Lower leg skin (tissue), 4 donors: ENCODE measurements at regions not wholly inside any gene's neighbourhood (a gene's known extent, or its start where the extent isn't known, plus 50 kb on each side); places are given as distances from the start of the nearest gene placed in this dataset.

Experiments used
- DNase-seq, 2 donors: peaks; one replicate each; pipeline ENCODE4 v3.0.0-alpha.2; 2019; ENCODE audit warnings: low spot score in 2 of 2
- H3K4me3 ChIP-seq: fragments of 200-600 bp; sonication (generic); 2 replicates; pipeline ENCODE4 v1.5.1; 2017; ENCODE audit warnings: mild to moderate bottlenecking, low read depth; ENCODE audit not compliant: poor library complexity, severe bottlenecking
- CTCF ChIP-seq, 3 donors: fragments of 450-650 bp; IDR thresholded peaks; one replicate each; pipeline ENCODE4 v1.5.1; 2016; ENCODE audit warnings: antibody characterized with exemption in 3 of 3, mild to moderate bottlenecking in 3 of 3, moderate library complexity in 2 of 3
- POLR2A ChIP-seq, 2 donors: fragments of 450-650 bp; IDR thresholded peaks; one replicate each; pipeline ENCODE4 v1.6.1; 2016 to 2017; ENCODE audit warnings: antibody characterized with exemption in 2 of 2, mild to moderate bottlenecking in 1 of 2, moderate library complexity in 1 of 2
- whole genome bisulfite sequencing, 2 donors: methylation state at CpG; one replicate each; pipeline ENCODE4 v1.1.5; 2018; 5-methylcytosine and 5-hydroxymethylcytosine counted together
- intact Hi-C: fragments of 100-400 bp; cut with DNase I; formaldehyde crosslinking; loops from one replicate; pipeline ENCODE4 v1.15.0; 2023; ENCODE audit warnings: low total_unique reads

- intact Hi-C loops = no loop called here
- no peak for TF ChIP-seq POLR2A (IDR thresholded peaks at IDR 0.05)
- TF ChIP-seq CTCF (IDR thresholded peaks at IDR 0.05) = no peak
- DNase-seq = peak in 1 of 2 donors; percentile 15
- 83 to 92% methylated on average over 2 of the region's 2 CpGs for WGBS, 2 donors
- no peak overlapping the region for H3K4me3 ChIP-seq
Observed at GRCh38 chr11:79514695-79515094, 73.9 kb upstream of the TENM4 start.

DNA sequence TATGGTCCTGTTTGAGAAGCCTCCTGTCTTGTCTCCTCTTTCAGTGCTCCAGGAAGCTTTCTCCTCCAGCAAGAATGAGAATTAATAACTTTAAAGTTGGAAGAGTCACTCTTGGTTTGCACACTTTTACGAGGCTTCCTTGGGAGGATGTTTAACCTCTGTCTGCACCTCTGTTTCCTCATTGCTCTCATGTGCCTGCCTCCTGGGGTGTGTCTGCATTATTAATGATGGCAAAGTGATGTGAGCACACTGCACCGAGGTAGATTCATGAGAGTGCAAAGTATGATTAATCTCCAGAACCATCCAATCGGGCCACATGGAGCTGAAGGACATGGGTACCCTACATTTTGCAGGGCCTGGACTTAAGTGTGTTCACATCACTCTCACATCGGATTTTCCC is 73.5 kb upstream of the TENM4 start:
- 71 to 77% methylated on average over 4 of the region's 4 CpGs for WGBS, 2 donors
- peak in 1 of 2 donors; percentile 6 for DNase-seq
- no peak overlapping the region for H3K4me3 ChIP-seq
- no peak for TF ChIP-seq POLR2A (IDR thresholded peaks at IDR 0.05)
- no peak for TF ChIP-seq CTCF (IDR thresholded peaks at IDR 0.05)
- intact Hi-C loops = no loop called here

- WGBS, 2 donors = 70 to 79% methylated on average over 4 of the region's 4 CpGs
- intact Hi-C loops = no loop called here
- DNase-seq = peak in 1 of 2 donors; percentile 46
- no peak for TF ChIP-seq POLR2A (IDR thresholded peaks at IDR 0.05)
- TF ChIP-seq CTCF (IDR thresholded peaks at IDR 0.05) = no peak
- no peak overlapping the region for H3K4me3 ChIP-seq
Observed at GRCh38 chr11:79512706-79513469, 72.1 kb upstream of the TENM4 start.

DNA sequence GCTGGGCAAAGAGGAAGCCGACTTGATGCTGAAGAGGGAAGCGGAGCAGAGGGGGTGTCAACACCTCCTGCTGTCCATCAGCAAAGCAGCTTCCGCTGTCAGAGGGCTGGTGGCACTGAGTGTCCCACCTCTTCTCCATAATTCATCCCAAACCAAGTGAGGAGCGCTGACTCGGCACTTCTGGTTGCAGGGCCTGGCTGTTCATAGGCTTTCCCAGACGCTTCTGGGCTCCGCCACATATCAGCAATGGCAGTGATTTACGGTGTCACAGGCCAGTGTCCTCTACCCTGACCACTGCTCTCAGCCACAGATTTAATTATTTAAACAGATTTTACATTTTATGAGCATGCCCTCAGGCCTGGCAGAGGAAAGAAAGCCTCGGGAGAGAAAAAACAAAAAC is 70.1 kb upstream of the TENM4 start:
- no peak overlapping the region for H3K4me3 ChIP-seq
- TF ChIP-seq CTCF (IDR thresholded peaks at IDR 0.05) = no peak
- TF ChIP-seq POLR2A (IDR thresholded peaks at IDR 0.05) = no peak
- no peak for DNase-seq
- WGBS, 2 donors = 76 to 81% methylated on average over 9 of the region's 9 CpGs
- intact Hi-C loops = no loop called here

- intact Hi-C loops = no loop called here
- no peak for DNase-seq
- no peak overlapping the region for H3K4me3 ChIP-seq
- no peak for TF ChIP-seq POLR2A (IDR thresholded peaks at IDR 0.05)
- TF ChIP-seq CTCF (IDR thresholded peaks at IDR 0.05) = no peak
- 58 to 66% methylated on average over 3 of the region's 3 CpGs for WGBS, 2 donors
Observed at GRCh38 chr11:79508461-79508860, 67.6 kb upstream of the TENM4 start.

GRCh38 chr11:79507706-79508105 is 66.9 kb upstream of the TENM4 start:
- no peak for DNase-seq
- TF ChIP-seq CTCF (IDR thresholded peaks at IDR 0.05) (no peak), POLR2A (IDR thresholded peaks at IDR 0.05) (no peak)
- 57 to 59% methylated on average over 7 of the region's 7 CpGs for WGBS, 2 donors
- no peak overlapping the region for H3K4me3 ChIP-seq
- intact Hi-C loops = no loop called here
